ENCODE measurements at regions not wholly inside any gene's neighbourhood (a gene's known extent, or its start where the extent isn't known, plus 50 kb on each side); places are given as distances from the start of the nearest gene placed in this dataset.

- no peaks in the 10 kb centered on the region for H3K9me3 ChIP-seq (ENCODE audit: low read length)
- H3K36me3 ChIP-seq (ENCODE audit: insufficient read depth, low read length) = no peaks in the 10 kb centered on the region
- no peaks in the 10 kb centered on the region for H3K27me3 ChIP-seq (ENCODE audit: insufficient read depth, low read length)
- H3K9ac ChIP-seq (ENCODE audit: low read length) = no peak overlapping the region
- H3K4me2 ChIP-seq (ENCODE audit: low read length) = no peak overlapping the region
- H3K4me1 ChIP-seq (ENCODE audit: insufficient read depth, low read length, severe bottlenecking) = no peaks in the 10 kb centered on the region
- H3K9me2 ChIP-seq (ENCODE audit: low read depth, low read length) = 0 out of 2 replicates have a peak, but pooled peaks cover 2% of the 10 kb centered on the region
- no peaks in the 10 kb centered on the region for H4K20me1 ChIP-seq (ENCODE audit: insufficient read depth, low read length)
- H2AFZ ChIP-seq (ENCODE audit: low read length) = no peak overlapping the region
- H3K79me2 ChIP-seq (ENCODE audit: insufficient read depth, low read length) = no peaks in the 10 kb centered on the region
- TF ChIP-seq EZH2 (IDR thresholded peaks at IDR 0.05; ENCODE audit: borderline replicate concordance, low read length) = no peak
- TF ChIP-seq CTCF (IDR thresholded peaks at IDR 0.05; ENCODE audit: low read length) = no peak
- H3F3A ChIP-seq (ENCODE audit: insufficient read depth, low read length) = no peaks in the 10 kb centered on the region
- H3K27ac ChIP-seq (ENCODE audit: low read depth, low read length, poor library complexity, severe bottlenecking) = no peak overlapping the region
- H3K4me3 ChIP-seq (ENCODE audit: low read depth, low read length, poor library complexity, severe bottlenecking) = no peak overlapping the region
Measured at GRCh38 chr6:95856876-95857364, 158.9 kb upstream of the FUT9 start.

GRCh38 chr6:95865857-95866256 lies 149.9 kb upstream of the FUT9 start:
- TF ChIP-seq CTCF (IDR thresholded peaks at IDR 0.05; ENCODE audit: low read length) = no peak
- TF ChIP-seq EZH2 (IDR thresholded peaks at IDR 0.05; ENCODE audit: borderline replicate concordance, low read length) = no peak
- Histone ChIP-seq H3K4me3 (ENCODE audit: low read depth, low read length, poor library complexity, severe bottlenecking) (no peak overlapping the region), H2AFZ (ENCODE audit: low read length) (no peak overlapping the region), H3K27ac (ENCODE audit: low read depth, low read length, poor library complexity, severe bottlenecking) (no peak overlapping the region), H3K4me1 (ENCODE audit: insufficient read depth, low read length, severe bottlenecking) (no peaks in the 10 kb centered on the region), H3K9ac (ENCODE audit: low read length) (no peak overlapping the region), H3K9me2 (ENCODE audit: low read depth, low read length) (no peaks in the 10 kb centered on the region), H3K36me3 (ENCODE audit: insufficient read depth, low read length) (no peaks in the 10 kb centered on the region), H3K9me3 (ENCODE audit: low read length) (no peaks in the 10 kb centered on the region), H3K4me2 (ENCODE audit: low read length) (no peak overlapping the region), H3K27me3 (ENCODE audit: insufficient read depth, low read length) (no peaks in the 10 kb centered on the region), H4K20me1 (ENCODE audit: insufficient read depth, low read length) (no peaks in the 10 kb centered on the region), H3F3A (ENCODE audit: insufficient read depth, low read length) (no peaks in the 10 kb centered on the region), H3K79me2 (ENCODE audit: insufficient read depth, low read length) (no peaks in the 10 kb centered on the region)

GRCh38 chr6:95866732-95867131 lies 149.0 kb upstream of the FUT9 start:
- Histone ChIP-seq H3K79me2 (ENCODE audit: insufficient read depth, low read length) (no peaks in the 10 kb centered on the region), H3K27ac (ENCODE audit: low read depth, low read length, poor library complexity, severe bottlenecking) (no peak overlapping the region), H3K9me2 (ENCODE audit: low read depth, low read length) (no peaks in the 10 kb centered on the region), H3K4me2 (ENCODE audit: low read length) (no peak overlapping the region), H3F3A (ENCODE audit: insufficient read depth, low read length) (no peaks in the 10 kb centered on the region), H3K27me3 (ENCODE audit: insufficient read depth, low read length) (no peaks in the 10 kb centered on the region), H3K4me3 (ENCODE audit: low read depth, low read length, poor library complexity, severe bottlenecking) (no peak overlapping the region), H3K4me1 (ENCODE audit: insufficient read depth, low read length, severe bottlenecking) (no peaks in the 10 kb centered on the region), H2AFZ (ENCODE audit: low read length) (no peak overlapping the region), H3K9me3 (ENCODE audit: low read length) (no peaks in the 10 kb centered on the region), H4K20me1 (ENCODE audit: insufficient read depth, low read length) (no peaks in the 10 kb centered on the region), H3K9ac (ENCODE audit: low read length) (no peak overlapping the region), H3K36me3 (ENCODE audit: insufficient read depth, low read length) (no peaks in the 10 kb centered on the region)
- no peak for TF ChIP-seq EZH2 (IDR thresholded peaks at IDR 0.05; ENCODE audit: borderline replicate concordance, low read length)
- TF ChIP-seq CTCF (IDR thresholded peaks at IDR 0.05; ENCODE audit: low read length) = peak; percentile 55; the same call in 1 of the 2 replicates
